HepG2 (cell line): ENCODE measurements at regions not wholly inside any gene's neighbourhood (a gene's known extent, or its start where the extent isn't known, plus 50 kb on each side); places are given as distances from the start of the nearest gene placed in this dataset.
"Not testable (repeated sequence)": the region's sequence is repeated elsewhere in the genome, so short reads cannot be mapped to it uniquely, and the experiment has no call there.

Source experiments
- ATAC-seq: fragments of 200-7000 bp; cut with Tn5 transposase; 3 replicates; pipeline ENCODE4 v1.9.1; 2020; ENCODE audit warnings: mild to moderate bottlenecking, moderate library complexity
- BruUV-seq: library from RNA; stranded (reverse); fragments of 400-500 nt; replicated peaks from 2 replicates; lab custom pipeline; 2021; lab: Mats Ljungman, UMichigan
- CTCF ChIA-PET: fragments of 300-600 bp; formaldehyde crosslinking; extraction: SDS; loops from one replicate; lab custom pipeline; 2021; ENCODE audit warnings: low total read pairs, inconsistent platforms, low intra/inter-chr PET ratio; lab: Yijun Ruan, JAX
- POLR2A ChIA-PET: fragments of 350-600 bp; sonication (Branson Sonifier 250); formaldehyde crosslinking; loops from one replicate; lab custom pipeline; 2020; ENCODE audit warnings: antibody characterized with exemption, inconsistent platforms; lab: Yijun Ruan, JAX
- DNase-seq: peaks from one replicate; pipeline ENCODE4 v3.0.0-alpha.2; 2015; ENCODE audit warnings: low spot score
- FAIRE-seq: peaks from 3 replicates; lab custom pipeline; 2011; peaks lifted over from hg19 to GRCh38; lab: Jason Lieb, UNC
- H2AFZ ChIP-seq: one replicate; pipeline ENCODE4 v1.6.1; 2011; ENCODE audit warnings: low read length, inconsistent platforms
- H3K27ac ChIP-seq: fragments of 300-600 bp; 3 replicates; pipeline ENCODE4 v1.8.0; 2011; ENCODE audit warnings: mixed run types, mild to moderate bottlenecking, mixed read lengths, low read length, inconsistent platforms; ENCODE audit not compliant: insufficient read depth; ENCODE audit errors: extremely low read length
- H3K27me3 ChIP-seq, 2 experiments: fragments of 200-600 bp in 1 of 2; 2 replicates in 1 of 2; 3 replicates in 1 of 2; pipeline versions ENCODE4 v1.6.0 to v1.8.0; 2011; ENCODE audit warnings: low read length in 2 of 2, mild to moderate bottlenecking in 2 of 2, moderate library complexity in 2 of 2, inconsistent platforms in 1 of 2; ENCODE audit not compliant: insufficient read depth in 2 of 2, control insufficient read depth in 1 of 2
- H3K36me3 ChIP-seq, 2 experiments: fragments of 200-600 bp in 1 of 2; replicated peaks in 1 of 2; 2 replicates in 1 of 2; 3 replicates in 1 of 2; pipeline versions ENCODE4 v1.5.1 to v1.8.0; 2011; ENCODE audit warnings: low read length in 2 of 2, inconsistent platforms in 1 of 2; ENCODE audit not compliant: insufficient read depth in 2 of 2, control insufficient read depth in 1 of 2
- H3K4me1 ChIP-seq: 2 replicates; pipeline ENCODE4 v1.5.1; 2012; ENCODE audit warnings: low read length, inconsistent platforms; ENCODE audit not compliant: insufficient read depth
- H3K4me2 ChIP-seq: 2 replicates; pipeline ENCODE4 v1.6.0; 2011; ENCODE audit warnings: low read depth, low read length, inconsistent platforms
- H3K4me3 ChIP-seq, 3 experiments: fragments of 200-600 bp in 1 of 3; sonication (generic), shearing (Covaris generic) in 1 of 3; replicated peaks in 1 of 3; 2 replicates each; pipeline ENCODE4 v1.5.1; 2011 to 2016; ENCODE audit warnings: low read length in 3 of 3, inconsistent platforms in 2 of 3, low read depth in 2 of 3, mild to moderate bottlenecking in 2 of 3, control low read depth in 1 of 3, mixed read lengths in 1 of 3; ENCODE audit not compliant: insufficient read depth in 1 of 3
- H3K79me2 ChIP-seq: one replicate; pipeline ENCODE4 v1.6.1; 2011; ENCODE audit warnings: low read length, inconsistent platforms; ENCODE audit not compliant: insufficient read depth
- H3K9ac ChIP-seq: 2 replicates; pipeline ENCODE4 v1.6.0; 2011; ENCODE audit warnings: mild to moderate bottlenecking, low read depth, low read length, inconsistent platforms; ENCODE audit not compliant: insufficient read depth
- H3K9me3 ChIP-seq: 2 replicates; pipeline ENCODE4 v1.5.1; 2012; ENCODE audit warnings: mild to moderate bottlenecking, low read length
- H4K20me1 ChIP-seq: 2 replicates; pipeline ENCODE4 v1.6.0; 2011; ENCODE audit warnings: inconsistent platforms, mild to moderate bottlenecking, low read length, moderate library complexity; ENCODE audit not compliant: insufficient read depth
- GFI1 ChIP-seq: sonication (generic); formaldehyde crosslinking; IDR thresholded peaks from 2 replicates; pipeline ENCODE4 v1.5.0; 2020; ENCODE audit warnings: missing genetic modification reagents, mild to moderate bottlenecking, borderline replicate concordance
- GMEB1 ChIP-seq: sonication (generic); formaldehyde crosslinking; IDR thresholded peaks from 2 replicates; pipeline ENCODE4 v1.5.1; 2020; ENCODE audit warnings: missing genetic modification reagents, mild to moderate bottlenecking, borderline replicate concordance
- KIAA2018 ChIP-seq: sonication (generic); formaldehyde crosslinking; IDR thresholded peaks from 2 replicates; pipeline ENCODE4 v1.5.0; 2020; ENCODE audit warnings: mild to moderate bottlenecking, missing genetic modification reagents, borderline replicate concordance
- MTF2 ChIP-seq: sonication (generic); formaldehyde crosslinking; IDR thresholded peaks from 2 replicates; pipeline ENCODE4 v1.5.0; 2020; ENCODE audit warnings: missing genetic modification reagents, borderline replicate concordance
- PHF5A ChIP-seq: IDR thresholded peaks from one replicate; pipeline ENCODE4 v1.6.1; 2018; ENCODE audit warnings: low read depth, missing genetic modification reagents; ENCODE audit not compliant: unreplicated experiment
- POGZ ChIP-seq: sonication (generic); formaldehyde crosslinking; IDR thresholded peaks from 2 replicates; pipeline ENCODE4 v1.4.0; 2020; ENCODE audit warnings: mild to moderate bottlenecking, missing genetic modification reagents
- YEATS4 ChIP-seq: sonication (generic); formaldehyde crosslinking; IDR thresholded peaks from 2 replicates; pipeline ENCODE4 v1.4.0; 2020; ENCODE audit warnings: missing genetic modification reagents, borderline replicate concordance
- ZBTB38 ChIP-seq: sonication (generic); formaldehyde crosslinking; IDR thresholded peaks from 2 replicates; pipeline ENCODE4 v1.5.1; 2020; ENCODE audit warnings: mild to moderate bottlenecking, missing genetic modification reagents
- ZFP82 ChIP-seq: sonication (generic); formaldehyde crosslinking; IDR thresholded peaks from 2 replicates; pipeline ENCODE4 v1.5.1; 2020; ENCODE audit warnings: mild to moderate bottlenecking, missing genetic modification reagents, borderline replicate concordance
- ZNF460 ChIP-seq: sonication (generic); formaldehyde crosslinking; IDR thresholded peaks from 2 replicates; pipeline ENCODE4 v1.5.1; 2020; ENCODE audit warnings: missing genetic modification reagents, mild to moderate bottlenecking, borderline replicate concordance
- ZNF713 ChIP-seq: sonication (generic); formaldehyde crosslinking; IDR thresholded peaks from 2 replicates; pipeline ENCODE4 v1.4.0; 2020; ENCODE audit warnings: mild to moderate bottlenecking, missing genetic modification reagents
- ZNF720 ChIP-seq: sonication (generic); formaldehyde crosslinking; IDR thresholded peaks from 2 replicates; pipeline ENCODE4 v1.4.0; 2020; ENCODE audit warnings: missing genetic modification reagents
- WGBS: methylation state at CpG from one replicate; pipeline ENCODE4 v1.1.6; 2017; ENCODE audit warnings: low lambda C conversion rate; 5-methylcytosine and 5-hydroxymethylcytosine counted together
- in situ Hi-C: cut with HindIII; loops from 2 replicates; pipeline ENCODE4 v1.10.0; 2017; ENCODE audit warnings: low pct_unique_long_range_greater_than_20kb; ENCODE audit not compliant: extremely low pct_ligation_motif_present
- intact Hi-C: fragments of 100-400 bp; cut with micrococcal nuclease; formaldehyde crosslinking; loops from one replicate; pipeline ENCODE4 v1.10.0; 2022; ENCODE audit not compliant: unreplicated experiment

- TF ChIP-seq KIAA2018 (CRISPR knock-in tag): no peak
- no peak for TF ChIP-seq MTF2 (CRISPR knock-in tag)
- TF ChIP-seq POGZ: no peak
- no peak for TF ChIP-seq GFI1 (CRISPR knock-in tag)
- TF ChIP-seq ZNF713 (CRISPR knock-in tag): no peak
- no peak for TF ChIP-seq ZFP82 (CRISPR knock-in tag)
- TF ChIP-seq GMEB1 (CRISPR knock-in tag): no peak
- no peak for TF ChIP-seq PHF5A
- TF ChIP-seq ZBTB38: no peak
- no peak for TF ChIP-seq ZNF720 (CRISPR knock-in tag)
- TF ChIP-seq YEATS4: no peak
- TF ChIP-seq ZNF460 (CRISPR knock-in tag): no peak
- TF ChIP-seq, all 625 proteins: peak for 0
Measured at GRCh38 chr12:82290415-82290814, 67.8 kb downstream of the CCDC59 start (continued).

GRCh38 chr12:82281335-82281734 lies 76.9 kb downstream of the CCDC59 start:
- DNase-seq, H4K20me1 ChIP-seq, in situ Hi-C loops, ATAC-seq, H3K4me3 ChIP-seq, H3K27me3 ChIP-seq, BruUV-seq, H3K36me3 ChIP-seq, POLR2A ChIA-PET, H3K79me2 ChIP-seq, H2AFZ ChIP-seq, H3K4me1 ChIP-seq, H3K9ac ChIP-seq, intact Hi-C loops, FAIRE-seq, H3K27ac ChIP-seq, H3K4me2 ChIP-seq, CTCF ChIA-PET: not testable (repeated sequence)
- WGBS: 10% methylated on average over 1 of the region's 1 CpG
- peaks cover 24% of the 10 kb centered on the region for H3K9me3 ChIP-seq
